ENCODE measurements at regions not wholly inside any gene's neighbourhood (a gene's known extent, or its start where the extent isn't known, plus 50 kb on each side); places are given as distances from the start of the nearest gene placed in this dataset.

- Histone ChIP-seq H3K4me3 (replicated peaks; ENCODE audit: insufficient read depth, low read length) (no peak overlapping the region), H3K27me3 (ENCODE audit: insufficient read depth, poor library complexity, severe bottlenecking) (no peaks in the 10 kb centered on the region), H3K27ac (replicated peaks) (no peak overlapping the region)
- no peak for DNase-seq (ENCODE audit: low read depth in 1 of 2, low spot score in 1 of 2)
- TF ChIP-seq, protein P1, sequence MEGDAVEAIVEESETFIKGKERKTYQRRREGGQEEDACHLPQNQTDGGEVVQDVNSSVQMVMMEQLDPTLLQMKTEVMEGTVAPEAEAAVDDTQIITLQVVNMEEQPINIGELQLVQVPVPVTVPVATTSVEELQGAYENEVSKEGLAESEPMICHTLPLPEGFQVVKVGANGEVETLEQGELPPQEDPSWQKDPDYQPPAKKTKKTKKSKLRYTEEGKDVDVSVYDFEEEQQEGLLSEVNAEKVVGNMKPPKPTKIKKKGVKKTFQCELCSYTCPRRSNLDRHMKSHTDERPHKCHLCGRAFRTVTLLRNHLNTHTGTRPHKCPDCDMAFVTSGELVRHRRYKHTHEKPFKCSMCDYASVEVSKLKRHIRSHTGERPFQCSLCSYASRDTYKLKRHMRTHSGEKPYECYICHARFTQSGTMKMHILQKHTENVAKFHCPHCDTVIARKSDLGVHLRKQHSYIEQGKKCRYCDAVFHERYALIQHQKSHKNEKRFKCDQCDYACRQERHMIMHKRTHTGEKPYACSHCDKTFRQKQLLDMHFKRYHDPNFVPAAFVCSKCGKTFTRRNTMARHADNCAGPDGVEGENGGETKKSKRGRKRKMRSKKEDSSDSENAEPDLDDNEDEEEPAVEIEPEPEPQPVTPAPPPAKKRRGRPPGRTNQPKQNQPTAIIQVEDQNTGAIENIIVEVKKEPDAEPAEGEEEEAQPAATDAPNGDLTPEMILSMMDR (IDR thresholded peaks at IDR 0.05; ENCODE audit: insufficient read depth, low read length) = no peak
- no peak for TF ChIP-seq GABPA (IDR thresholded peaks at IDR 0.05; ENCODE audit: low read depth)
- no peak for TF ChIP-seq POLR2AphosphoS5 (IDR thresholded peaks at IDR 0.05; ENCODE audit: low read depth)
- no peak for TF ChIP-seq SPI1 (IDR thresholded peaks at IDR 0.05; ENCODE audit: borderline replicate concordance, low read depth)
- TF ChIP-seq, protein P2, sequence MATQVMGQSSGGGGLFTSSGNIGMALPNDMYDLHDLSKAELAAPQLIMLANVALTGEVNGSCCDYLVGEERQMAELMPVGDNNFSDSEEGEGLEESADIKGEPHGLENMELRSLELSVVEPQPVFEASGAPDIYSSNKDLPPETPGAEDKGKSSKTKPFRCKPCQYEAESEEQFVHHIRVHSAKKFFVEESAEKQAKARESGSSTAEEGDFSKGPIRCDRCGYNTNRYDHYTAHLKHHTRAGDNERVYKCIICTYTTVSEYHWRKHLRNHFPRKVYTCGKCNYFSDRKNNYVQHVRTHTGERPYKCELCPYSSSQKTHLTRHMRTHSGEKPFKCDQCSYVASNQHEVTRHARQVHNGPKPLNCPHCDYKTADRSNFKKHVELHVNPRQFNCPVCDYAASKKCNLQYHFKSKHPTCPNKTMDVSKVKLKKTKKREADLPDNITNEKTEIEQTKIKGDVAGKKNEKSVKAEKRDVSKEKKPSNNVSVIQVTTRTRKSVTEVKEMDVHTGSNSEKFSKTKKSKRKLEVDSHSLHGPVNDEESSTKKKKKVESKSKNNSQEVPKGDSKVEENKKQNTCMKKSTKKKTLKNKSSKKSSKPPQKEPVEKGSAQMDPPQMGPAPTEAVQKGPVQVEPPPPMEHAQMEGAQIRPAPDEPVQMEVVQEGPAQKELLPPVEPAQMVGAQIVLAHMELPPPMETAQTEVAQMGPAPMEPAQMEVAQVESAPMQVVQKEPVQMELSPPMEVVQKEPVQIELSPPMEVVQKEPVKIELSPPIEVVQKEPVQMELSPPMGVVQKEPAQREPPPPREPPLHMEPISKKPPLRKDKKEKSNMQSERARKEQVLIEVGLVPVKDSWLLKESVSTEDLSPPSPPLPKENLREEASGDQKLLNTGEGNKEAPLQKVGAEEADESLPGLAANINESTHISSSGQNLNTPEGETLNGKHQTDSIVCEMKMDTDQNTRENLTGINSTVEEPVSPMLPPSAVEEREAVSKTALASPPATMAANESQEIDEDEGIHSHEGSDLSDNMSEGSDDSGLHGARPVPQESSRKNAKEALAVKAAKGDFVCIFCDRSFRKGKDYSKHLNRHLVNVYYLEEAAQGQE (IDR thresholded peaks at IDR 0.05; ENCODE audit: insufficient replicate concordance, low read depth) = no peak
These were observed 209.4 kb upstream of the ZFP42 start for GRCh38 chr4:187786190-187786589.

DNA sequence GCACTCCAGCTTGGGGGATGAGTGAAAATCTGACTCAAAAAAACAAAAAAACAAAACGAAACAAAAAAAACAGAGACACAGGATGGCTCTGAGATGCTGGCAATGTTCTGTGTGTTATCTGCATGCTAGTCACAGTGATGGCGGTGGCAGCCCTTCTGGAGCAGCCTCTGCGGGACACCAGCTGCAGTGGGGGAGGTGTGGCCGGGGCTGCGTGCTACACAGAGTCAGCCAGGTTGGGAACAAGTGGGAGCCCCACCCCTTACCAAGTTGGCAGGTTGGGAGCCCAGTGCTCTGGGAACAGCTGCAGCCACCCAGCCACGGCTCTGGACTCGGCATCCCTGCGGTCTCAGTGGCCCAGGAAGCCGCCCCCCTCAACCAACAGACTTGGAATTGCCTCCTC is 206.5 kb upstream of the ZFP42 start:
- DNase-seq (ENCODE audit: low read depth in 1 of 2, low spot score in 1 of 2) = no peak
- TF ChIP-seq SPI1 (IDR thresholded peaks at IDR 0.05; ENCODE audit: borderline replicate concordance, low read depth) (no peak), POLR2AphosphoS5 (IDR thresholded peaks at IDR 0.05; ENCODE audit: low read depth) (no peak), GABPA (IDR thresholded peaks at IDR 0.05; ENCODE audit: low read depth) (no peak)
- TF ChIP-seq, protein P1 (IDR thresholded peaks at IDR 0.05; ENCODE audit: insufficient read depth, low read length) = no peak
- TF ChIP-seq, protein P2 (IDR thresholded peaks at IDR 0.05; ENCODE audit: insufficient replicate concordance, low read depth) = no peak
- no peak overlapping the region for H3K27ac ChIP-seq (replicated peaks)
- no peaks in the 10 kb centered on the region for H3K27me3 ChIP-seq (ENCODE audit: insufficient read depth, poor library complexity, severe bottlenecking)
- no peak overlapping the region for H3K4me3 ChIP-seq (replicated peaks; ENCODE audit: insufficient read depth, low read length)

GRCh38 chr4:187795737-187796136 is 199.8 kb upstream of the ZFP42 start:
- TF ChIP-seq, protein P2 (IDR thresholded peaks at IDR 0.05; ENCODE audit: insufficient replicate concordance, low read depth) = no peak
- TF ChIP-seq, protein P1 (IDR thresholded peaks at IDR 0.05; ENCODE audit: insufficient read depth, low read length) = no peak
- TF ChIP-seq GABPA (IDR thresholded peaks at IDR 0.05; ENCODE audit: low read depth) (no peak), SPI1 (IDR thresholded peaks at IDR 0.05; ENCODE audit: borderline replicate concordance, low read depth) (no peak)
- Histone ChIP-seq H3K27ac (replicated peaks) (no peak overlapping the region), H3K4me3 (replicated peaks; ENCODE audit: insufficient read depth, low read length) (no peak overlapping the region), H3K27me3 (ENCODE audit: insufficient read depth, poor library complexity, severe bottlenecking) (no peaks in the 10 kb centered on the region)
- no peak for DNase-seq (ENCODE audit: low read depth in 1 of 2, low spot score in 1 of 2)
